ENCODE measurements at regions not wholly inside any gene's neighbourhood (a gene's known extent, or its start where the extent isn't known, plus 50 kb on each side); places are given as distances from the start of the nearest gene placed in this dataset.

DNA sequence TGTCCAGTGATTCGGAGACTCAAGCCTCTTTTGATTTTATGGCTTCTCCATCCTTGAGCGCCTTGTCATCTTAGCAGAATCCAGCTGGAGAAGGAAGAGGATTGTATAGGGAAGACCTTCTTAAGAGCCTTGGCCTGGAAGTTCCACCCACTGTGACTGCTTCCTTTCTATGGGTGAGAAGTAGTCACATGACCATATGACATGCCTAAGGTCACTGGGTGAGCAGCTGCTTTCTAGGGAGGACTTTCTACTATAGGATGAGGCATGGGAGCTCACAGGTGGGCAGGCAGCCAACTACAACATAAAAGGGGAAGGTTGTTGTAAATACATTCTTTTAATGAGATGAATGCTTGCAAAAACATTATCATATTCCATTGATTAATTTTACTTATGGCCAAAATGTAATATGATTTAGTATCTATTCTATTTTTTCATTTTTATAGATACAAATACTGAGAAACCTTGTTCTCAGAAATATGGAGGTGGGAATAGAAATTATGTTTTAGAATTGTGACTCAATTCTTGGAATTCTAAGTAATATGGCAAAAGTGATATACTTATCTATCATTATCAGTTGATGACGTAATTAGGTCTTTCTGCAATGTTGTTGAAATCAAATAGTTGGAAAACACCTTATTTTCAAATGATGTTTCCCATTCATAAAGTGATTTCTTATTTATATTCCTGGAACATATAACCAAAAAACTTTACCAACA is 53.6 kb upstream of the MINAR1 start:
- TF ChIP-seq ZBTB7A (IDR thresholded peaks at IDR 0.05; ENCODE audit: low read depth), result no peak
- TF ChIP-seq, protein P1, sequence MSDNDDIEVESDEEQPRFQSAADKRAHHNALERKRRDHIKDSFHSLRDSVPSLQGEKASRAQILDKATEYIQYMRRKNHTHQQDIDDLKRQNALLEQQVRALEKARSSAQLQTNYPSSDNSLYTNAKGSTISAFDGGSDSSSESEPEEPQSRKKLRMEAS (IDR thresholded peaks at IDR 0.05), result no peak
- TF ChIP-seq TAF1 (IDR thresholded peaks at IDR 0.05; ENCODE audit: low read depth), result no peak
- no peak for TF ChIP-seq YY1 (IDR thresholded peaks at IDR 0.05; ENCODE audit: low read depth)
- no peak for TF ChIP-seq RAD21 (IDR thresholded peaks at IDR 0.05; ENCODE audit: low read depth)
- TF ChIP-seq, protein P2, sequence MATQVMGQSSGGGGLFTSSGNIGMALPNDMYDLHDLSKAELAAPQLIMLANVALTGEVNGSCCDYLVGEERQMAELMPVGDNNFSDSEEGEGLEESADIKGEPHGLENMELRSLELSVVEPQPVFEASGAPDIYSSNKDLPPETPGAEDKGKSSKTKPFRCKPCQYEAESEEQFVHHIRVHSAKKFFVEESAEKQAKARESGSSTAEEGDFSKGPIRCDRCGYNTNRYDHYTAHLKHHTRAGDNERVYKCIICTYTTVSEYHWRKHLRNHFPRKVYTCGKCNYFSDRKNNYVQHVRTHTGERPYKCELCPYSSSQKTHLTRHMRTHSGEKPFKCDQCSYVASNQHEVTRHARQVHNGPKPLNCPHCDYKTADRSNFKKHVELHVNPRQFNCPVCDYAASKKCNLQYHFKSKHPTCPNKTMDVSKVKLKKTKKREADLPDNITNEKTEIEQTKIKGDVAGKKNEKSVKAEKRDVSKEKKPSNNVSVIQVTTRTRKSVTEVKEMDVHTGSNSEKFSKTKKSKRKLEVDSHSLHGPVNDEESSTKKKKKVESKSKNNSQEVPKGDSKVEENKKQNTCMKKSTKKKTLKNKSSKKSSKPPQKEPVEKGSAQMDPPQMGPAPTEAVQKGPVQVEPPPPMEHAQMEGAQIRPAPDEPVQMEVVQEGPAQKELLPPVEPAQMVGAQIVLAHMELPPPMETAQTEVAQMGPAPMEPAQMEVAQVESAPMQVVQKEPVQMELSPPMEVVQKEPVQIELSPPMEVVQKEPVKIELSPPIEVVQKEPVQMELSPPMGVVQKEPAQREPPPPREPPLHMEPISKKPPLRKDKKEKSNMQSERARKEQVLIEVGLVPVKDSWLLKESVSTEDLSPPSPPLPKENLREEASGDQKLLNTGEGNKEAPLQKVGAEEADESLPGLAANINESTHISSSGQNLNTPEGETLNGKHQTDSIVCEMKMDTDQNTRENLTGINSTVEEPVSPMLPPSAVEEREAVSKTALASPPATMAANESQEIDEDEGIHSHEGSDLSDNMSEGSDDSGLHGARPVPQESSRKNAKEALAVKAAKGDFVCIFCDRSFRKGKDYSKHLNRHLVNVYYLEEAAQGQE (IDR thresholded peaks at IDR 0.05; ENCODE audit: low read depth), result no peak
- no peak for TF ChIP-seq CREB1 (IDR thresholded peaks at IDR 0.05; ENCODE audit: low read depth)
- no peak for TF ChIP-seq EP300 (IDR thresholded peaks at IDR 0.05; ENCODE audit: borderline replicate concordance)
- TF ChIP-seq TCF12 (IDR thresholded peaks at IDR 0.05; ENCODE audit: low read depth), result no peak

Measured in Ishikawa (cell line).